Left ventricle myocardium inferior (tissue), 1 donor: ENCODE measurements at regions not wholly inside any gene's neighbourhood (a gene's known extent, or its start where the extent isn't known, plus 50 kb on each side); places are given as distances from the start of the nearest gene placed in this dataset.

Source experiments
- DNase-seq: peaks from one replicate; pipeline ENCODE4 v3.0.0-alpha.2; 2020
- H3K27ac ChIP-seq: fragments of 200-600 bp; replicated peaks from 2 replicates; pipeline ENCODE4 v1.8.0; 2021
- H3K27me3 ChIP-seq: fragments of 200-600 bp; 2 replicates; pipeline ENCODE4 v1.8.0; 2021; ENCODE audit warnings: low read depth
- H3K36me3 ChIP-seq: fragments of 200-600 bp; 2 replicates; pipeline ENCODE4 v1.8.0; 2021
- H3K4me1 ChIP-seq: fragments of 200-600 bp; 2 replicates; pipeline ENCODE4 v1.8.0; 2021
- H3K4me3 ChIP-seq: fragments of 200-600 bp; 2 replicates; pipeline ENCODE4 v1.8.0; 2021; ENCODE audit warnings: mild to moderate bottlenecking, moderate library complexity
- H3K9me3 ChIP-seq: fragments of 200-600 bp; replicated peaks from 2 replicates; pipeline ENCODE4 v1.8.0; 2021
- intact Hi-C: fragments of 100-400 bp; cut with micrococcal nuclease; formaldehyde crosslinking; loops from one replicate; pipeline ENCODE4 v1.11.0; 2022
- TF ChIP-seq, protein P1 (sequence below): fragments of 200-600 bp; IDR thresholded peaks from 2 replicates; pipeline ENCODE4 v1.8.0; 2021; ENCODE audit warnings: antibody characterized with exemption, mild to moderate bottlenecking, borderline replicate concordance
- donor health status: DM: no; HTN: yes; CAD: no; lungs with severe emphysema.

DNA sequence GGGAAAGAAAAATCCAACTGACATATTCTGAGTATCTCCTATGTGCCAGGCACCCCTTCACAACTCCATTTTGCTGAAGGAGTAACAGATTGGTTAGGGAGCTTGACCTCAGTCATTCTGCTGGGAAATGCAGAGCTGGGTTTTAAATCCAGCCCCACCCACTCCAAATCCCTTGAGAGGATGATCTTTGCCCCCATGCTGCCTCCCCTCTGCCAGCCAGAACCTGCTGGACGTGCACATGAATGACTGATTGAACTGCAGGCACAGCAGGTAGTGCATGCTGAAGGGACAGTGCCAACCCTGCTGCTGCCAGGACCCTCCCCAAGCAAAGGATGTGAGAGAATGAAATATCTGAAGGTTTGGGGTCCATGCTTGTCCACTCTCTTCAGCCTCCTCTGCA lies 340.9 kb downstream of the BUD13 start:
- intact Hi-C loops: no loop called here
- no peak overlapping the region for H3K27ac ChIP-seq
- peaks cover 36% of the 10 kb centered on the region for H3K27me3 ChIP-seq
- no peaks in the 10 kb centered on the region for H3K36me3 ChIP-seq
- H3K4me1 ChIP-seq: peaks cover 15% of the 10 kb centered on the region
- H3K4me3 ChIP-seq: no peak overlapping the region
- H3K9me3 ChIP-seq: no peaks in the 10 kb centered on the region
- TF ChIP-seq, protein P1, sequence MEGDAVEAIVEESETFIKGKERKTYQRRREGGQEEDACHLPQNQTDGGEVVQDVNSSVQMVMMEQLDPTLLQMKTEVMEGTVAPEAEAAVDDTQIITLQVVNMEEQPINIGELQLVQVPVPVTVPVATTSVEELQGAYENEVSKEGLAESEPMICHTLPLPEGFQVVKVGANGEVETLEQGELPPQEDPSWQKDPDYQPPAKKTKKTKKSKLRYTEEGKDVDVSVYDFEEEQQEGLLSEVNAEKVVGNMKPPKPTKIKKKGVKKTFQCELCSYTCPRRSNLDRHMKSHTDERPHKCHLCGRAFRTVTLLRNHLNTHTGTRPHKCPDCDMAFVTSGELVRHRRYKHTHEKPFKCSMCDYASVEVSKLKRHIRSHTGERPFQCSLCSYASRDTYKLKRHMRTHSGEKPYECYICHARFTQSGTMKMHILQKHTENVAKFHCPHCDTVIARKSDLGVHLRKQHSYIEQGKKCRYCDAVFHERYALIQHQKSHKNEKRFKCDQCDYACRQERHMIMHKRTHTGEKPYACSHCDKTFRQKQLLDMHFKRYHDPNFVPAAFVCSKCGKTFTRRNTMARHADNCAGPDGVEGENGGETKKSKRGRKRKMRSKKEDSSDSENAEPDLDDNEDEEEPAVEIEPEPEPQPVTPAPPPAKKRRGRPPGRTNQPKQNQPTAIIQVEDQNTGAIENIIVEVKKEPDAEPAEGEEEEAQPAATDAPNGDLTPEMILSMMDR: no peak
- DNase-seq: no peak

DNA sequence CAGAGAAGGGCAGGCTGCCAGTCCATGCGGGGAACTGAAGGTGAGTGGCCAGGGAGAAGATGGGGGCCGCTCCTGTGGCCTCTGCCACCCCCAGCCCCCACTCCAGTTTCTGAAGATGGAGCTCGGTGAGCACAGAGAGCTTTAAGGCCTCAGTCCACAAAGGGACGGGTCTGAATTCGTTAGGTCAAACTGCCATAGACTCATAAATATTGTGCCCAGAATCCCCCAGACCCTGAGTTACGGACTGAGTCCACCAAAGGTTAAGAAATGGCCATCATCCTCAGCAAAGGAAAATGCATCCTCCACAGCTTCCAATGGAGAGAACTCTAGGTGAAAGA lies 344.2 kb downstream of the BUD13 start:
- TF ChIP-seq, protein P1: no peak
- Histone ChIP-seq H3K27ac (no peak overlapping the region), H3K36me3 (no peaks in the 10 kb centered on the region), H3K9me3 (no peaks in the 10 kb centered on the region), H3K4me3 (no peak overlapping the region), H3K27me3 (peaks cover 18% of the 10 kb centered on the region), H3K4me1 (peaks cover 15% of the 10 kb centered on the region)
- intact Hi-C loops: no loop called here
- no peak for DNase-seq

DNA sequence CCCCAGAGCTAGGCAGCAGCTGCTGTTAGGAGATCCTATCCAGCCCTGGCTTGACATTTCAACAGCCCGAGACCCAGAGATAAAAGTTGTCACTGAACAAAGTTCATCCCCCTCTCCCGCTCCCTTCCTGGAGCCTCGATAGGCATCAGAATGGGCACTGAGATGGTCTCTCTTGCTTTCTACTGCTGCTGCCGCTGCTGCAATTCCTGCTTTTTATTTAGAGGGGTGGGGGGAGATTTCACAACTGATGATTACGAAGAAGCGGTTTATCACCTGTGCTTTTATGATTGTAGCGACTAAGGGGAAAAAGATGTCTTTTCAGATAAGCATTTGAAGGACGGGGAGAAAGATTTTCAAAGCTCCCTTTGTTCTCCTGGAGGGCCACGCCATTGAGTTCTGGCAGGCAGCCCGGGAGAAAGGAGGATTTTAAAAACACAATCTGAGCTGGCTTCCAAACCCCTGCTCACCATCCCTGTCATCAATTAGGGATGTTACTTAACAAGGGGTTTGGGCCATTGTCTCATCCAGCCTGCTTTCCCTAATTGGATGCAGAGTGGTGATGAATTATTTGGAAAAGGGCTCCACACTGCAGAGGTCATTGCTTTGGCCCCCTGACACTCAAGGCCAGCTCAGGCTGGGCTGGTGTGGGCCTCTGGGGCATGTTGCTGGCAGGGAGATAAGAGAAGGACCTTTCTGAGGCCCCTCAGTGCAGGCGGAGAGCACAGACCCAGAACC lies 344.7 kb downstream of the BUD13 start:
- peaks cover 15% of the 10 kb centered on the region for H3K4me1 ChIP-seq
- H3K27me3 ChIP-seq: peaks cover 21% of the 10 kb centered on the region
- TF ChIP-seq, protein P1: no peak
- no peak overlapping the region for H3K4me3 ChIP-seq
- intact Hi-C loops: no loop called here
- H3K36me3 ChIP-seq: no peaks in the 10 kb centered on the region
- H3K27ac ChIP-seq: no peak overlapping the region
- no peaks in the 10 kb centered on the region for H3K9me3 ChIP-seq
- no peak for DNase-seq

DNA sequence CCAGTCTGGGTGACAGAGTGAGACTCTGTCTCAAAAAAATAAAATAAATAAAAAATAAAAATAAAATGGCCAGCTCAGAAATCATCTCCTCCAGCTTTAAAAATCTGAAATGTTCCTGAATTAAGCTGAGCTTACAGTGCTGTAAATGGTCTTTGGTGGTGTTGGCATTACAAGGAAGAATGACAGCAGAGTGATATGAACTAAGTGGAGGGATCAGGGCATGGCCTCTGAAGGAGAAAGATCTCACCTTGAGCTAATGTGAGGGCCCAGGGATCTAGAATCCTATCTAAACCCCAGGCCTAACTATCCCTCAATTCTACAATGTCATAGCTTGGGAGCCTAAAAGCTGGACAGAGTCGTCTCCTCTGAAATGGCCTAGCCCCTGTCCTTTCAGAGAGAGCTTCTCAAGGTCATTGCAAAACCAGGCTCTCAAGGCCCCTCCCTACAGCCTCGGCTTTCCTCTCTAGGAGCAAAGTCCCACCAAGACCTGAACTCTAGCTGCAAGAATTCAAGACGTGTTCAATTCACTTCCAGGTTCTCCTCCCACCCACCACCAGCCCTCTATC lies 345.4 kb downstream of the BUD13 start:
- TF ChIP-seq, protein P1: no peak
- no peak overlapping the region for H3K4me3 ChIP-seq
- H3K36me3 ChIP-seq: no peaks in the 10 kb centered on the region
- H3K9me3 ChIP-seq: no peaks in the 10 kb centered on the region
- H3K27me3 ChIP-seq: peaks cover 18% of the 10 kb centered on the region
- H3K4me1 ChIP-seq: peaks cover 15% of the 10 kb centered on the region
- H3K27ac ChIP-seq: no peak overlapping the region
- intact Hi-C loops: no loop called here
- no peak for DNase-seq

DNA sequence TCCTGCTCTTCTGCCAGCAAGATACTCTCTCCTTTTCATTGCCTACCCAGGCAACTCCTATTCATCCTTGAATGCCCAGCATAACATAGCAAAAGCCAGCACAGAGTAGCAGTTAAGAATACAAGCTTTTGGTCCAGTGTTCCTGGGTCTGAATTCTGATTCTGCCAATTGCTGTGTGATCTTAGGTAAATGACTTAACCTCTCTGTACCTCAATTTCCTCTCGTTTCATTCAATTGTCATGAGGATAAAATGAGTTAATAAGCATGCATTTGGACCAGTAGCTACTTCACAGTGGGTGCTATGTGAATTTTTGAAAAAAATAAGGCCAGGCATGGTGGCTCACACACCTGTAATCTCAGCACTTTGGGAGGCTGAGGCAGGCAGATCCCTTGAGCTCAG lies 346.0 kb downstream of the BUD13 start:
- Histone ChIP-seq H3K4me3 (no peak overlapping the region), H3K9me3 (no peaks in the 10 kb centered on the region), H3K36me3 (no peaks in the 10 kb centered on the region), H3K4me1 (peaks cover 15% of the 10 kb centered on the region), H3K27ac (no peak overlapping the region), H3K27me3 (peaks cover 25% of the 10 kb centered on the region)
- DNase-seq: no peak
- intact Hi-C loops: no loop called here
- TF ChIP-seq, protein P1: no peak
